Small intestine (tissue), 7 donors: ENCODE measurements at regions not wholly inside any gene's neighbourhood (a gene's known extent, or its start where the extent isn't known, plus 50 kb on each side); places are given as distances from the start of the nearest gene placed in this dataset.

Source experiments
- DNase-seq, 2 donors: peaks; one replicate each; pipeline versions ENCODE4 v3.0.0 to v3.0.0-alpha.2; 2013
- FAIRE-seq: peaks from 2 replicates; lab custom pipeline; 2012; peaks lifted over from hg19 to GRCh38; lab: Jason Lieb, UNC
- H3K27ac ChIP-seq, 3 donors: one replicate each; pipeline ENCODE4 v1.5.1; 2013; ENCODE audit warnings: low read length in 2 of 3, mild to moderate bottlenecking in 2 of 3, control low read depth in 1 of 3, inconsistent platforms in 1 of 3, low read depth in 1 of 3, moderate library complexity in 1 of 3
- H3K27me3 ChIP-seq, 3 donors: one replicate each; pipeline ENCODE4 v1.6.1; 2013; ENCODE audit warnings: low read length in 3 of 3, inconsistent platforms in 1 of 3; ENCODE audit not compliant: control insufficient read depth in 3 of 3, insufficient read depth in 3 of 3
- H3K36me3 ChIP-seq, 3 donors: one replicate each; pipeline ENCODE4 v1.6.1; 2013; ENCODE audit warnings: low read length in 3 of 3, inconsistent platforms in 1 of 3, low read depth in 1 of 3, mild to moderate bottlenecking in 1 of 3, moderate library complexity in 1 of 3; ENCODE audit not compliant: control insufficient read depth in 3 of 3, insufficient read depth in 2 of 3
- H3K4me1 ChIP-seq, 3 donors: one replicate each; pipeline ENCODE4 v1.6.1; 2013; ENCODE audit warnings: low read length in 2 of 3, inconsistent platforms in 1 of 3, low read depth in 1 of 3, mild to moderate bottlenecking in 1 of 3, moderate library complexity in 1 of 3; ENCODE audit not compliant: control insufficient read depth in 3 of 3, insufficient read depth in 2 of 3
- H3K4me3 ChIP-seq, 3 donors: one replicate each; pipeline ENCODE4 v1.5.1; 2013; ENCODE audit warnings: low read length in 3 of 3, control low read depth in 1 of 3, inconsistent platforms in 1 of 3, low read depth in 1 of 3, mild to moderate bottlenecking in 1 of 3, moderate library complexity in 1 of 3
- H3K9me3 ChIP-seq, 2 donors: one replicate each; pipeline ENCODE4 v1.6.1; 2013; ENCODE audit warnings: low read depth in 1 of 2, low read length in 1 of 2; ENCODE audit not compliant: control insufficient read depth in 2 of 2, insufficient read depth in 1 of 2
- WGBS, 3 donors: extraction: QIAGEN DNeasy Blood & Tissue Kit; methylation state at CpG; one replicate each; pipeline ENCODE4 v1.1.7; 2013; 5-methylcytosine and 5-hydroxymethylcytosine counted together
- donor health status: healthy with polysubstance abuse.
- donor health status: control.
- donor health status: control.
- donor health status: Bipolar disorder and iron deficiency.
- donor health status: healthy.

- Histone ChIP-seq H3K9me3 (no peaks in the 10 kb centered on the region), H3K27ac (no peak overlapping the region), H3K27me3 (peaks cover 0 to 2% (median 0%) of the 10 kb centered on the region in 3 donors), H3K36me3 (no peaks in the 10 kb centered on the region), H3K4me3 (no peak overlapping the region), H3K4me1 (no peaks in the 10 kb centered on the region)
- 40 to 79% (median 57%) methylated on average over 5 of the region's 5 CpGs for WGBS, 3 donors
- FAIRE-seq (no peak), DNase-seq (peak in 1 of 2 donors; percentile 11)
Measured at GRCh38 chr4:121277194-121278105, 103.4 kb downstream of the QRFPR start.

GRCh38 chr4:121273191-121273590, 107.6 kb downstream of the QRFPR start:
- Histone ChIP-seq H3K36me3 (no peaks in the 10 kb centered on the region), H3K27ac (no peak overlapping the region), H3K9me3 (no peaks in the 10 kb centered on the region), H3K4me1 (no peaks in the 10 kb centered on the region), H3K27me3 (peaks cover 0 to 2% (median 0%) of the 10 kb centered on the region in 3 donors), H3K4me3 (no peak overlapping the region)
- FAIRE-seq (no peak), DNase-seq (peak in 1 of 2 donors; percentile 36)
- WGBS, 3 donors: 62 to 78% (median 75%) methylated on average over 3 of the region's 3 CpGs

GRCh38 chr4:121272526-121272925, 108.3 kb downstream of the QRFPR start:
- 51 to 61% (median 56%) methylated on average over 2 of the region's 2 CpGs for WGBS, 3 donors
- DNase-seq: peak in 1 of 2 donors; percentile 46

GRCh38 chr4:121270389-121270788, 106.3 kb upstream of the TNIP3 start:
- Histone ChIP-seq H3K36me3 (no peaks in the 10 kb centered on the region), H3K9me3 (no peaks in the 10 kb centered on the region), H3K4me3 (no peak overlapping the region), H3K27me3 (no peaks in the 10 kb centered on the region), H3K27ac (no peak overlapping the region), H3K4me1 (no peaks in the 10 kb centered on the region)
- DNase-seq (no peak), FAIRE-seq (peak; percentile 39)

More at GRCh38 chr4:121272526-121272925, 108.3 kb downstream of the QRFPR start:
- Histone ChIP-seq H3K27me3 (no peaks in the 10 kb centered on the region), H3K27ac (no peak overlapping the region), H3K9me3 (no peaks in the 10 kb centered on the region), H3K4me3 (no peak overlapping the region), H3K36me3 (no peaks in the 10 kb centered on the region), H3K4me1 (no peaks in the 10 kb centered on the region)
- FAIRE-seq: no peak

- Histone ChIP-seq H3K36me3 (no peaks in the 10 kb centered on the region), H3K27me3 (no peaks in the 10 kb centered on the region), H3K4me1 (no peaks in the 10 kb centered on the region), H3K27ac (no peak overlapping the region), H3K4me3 (no peak overlapping the region), H3K9me3 (no peaks in the 10 kb centered on the region)
- DNase-seq: no peak
- FAIRE-seq: no peak
- WGBS, 3 donors: 88 to 93% (median 88%) methylated on average over 1 of the region's 1 CpG
Measured at GRCh38 chr4:121269001-121269400, 104.9 kb upstream of the TNIP3 start.

GRCh38 chr4:121266982-121267381, 102.9 kb upstream of the TNIP3 start:
- Histone ChIP-seq H3K4me1 (no peaks in the 10 kb centered on the region), H3K27me3 (no peaks in the 10 kb centered on the region), H3K4me3 (no peak overlapping the region), H3K36me3 (no peaks in the 10 kb centered on the region), H3K9me3 (no peaks in the 10 kb centered on the region), H3K27ac (no peak overlapping the region)
- 69 to 83% (median 69%) methylated on average over 3 of the region's 3 CpGs for WGBS, 3 donors
- no peak for DNase-seq
- no peak for FAIRE-seq

- Histone ChIP-seq H3K27ac (peak overlapping the region in 1 of 3 donors; percentile 39), H3K36me3 (no peaks in the 10 kb centered on the region), H3K27me3 (no peaks in the 10 kb centered on the region), H3K9me3 (no peaks in the 10 kb centered on the region), H3K4me1 (no peaks in the 10 kb centered on the region), H3K4me3 (no peak overlapping the region)
- DNase-seq: no peak
- no peak for FAIRE-seq
- WGBS, 3 donors: 73 to 81% (median 75%) methylated on average over 3 of the region's 3 CpGs
Measured at GRCh38 chr4:121256887-121257466, 92.9 kb upstream of the TNIP3 start.

- Histone ChIP-seq H3K27me3 (no peaks in the 10 kb centered on the region), H3K4me1 (no peaks in the 10 kb centered on the region), H3K27ac (no peak overlapping the region), H3K36me3 (no peaks in the 10 kb centered on the region), H3K4me3 (no peak overlapping the region), H3K9me3 (no peaks in the 10 kb centered on the region)
- FAIRE-seq (no peak), DNase-seq (peak in 1 of 2 donors; percentile 45)
Measured at GRCh38 chr4:121255986-121256750, 92.0 kb upstream of the TNIP3 start.
